ENCODE measurements at regions not wholly inside any gene's neighbourhood (a gene's known extent, or its start where the extent isn't known, plus 50 kb on each side); places are given as distances from the start of the nearest gene placed in this dataset.

- DNase-seq: no peak
Observed at GRCh38 chr2:76314271-76315020, 603.7 kb upstream of the GCFC2 start.

GRCh38 chr2:76312236-76312635 lies 601.5 kb upstream of the GCFC2 start:
- no peak for DNase-seq

DNA sequence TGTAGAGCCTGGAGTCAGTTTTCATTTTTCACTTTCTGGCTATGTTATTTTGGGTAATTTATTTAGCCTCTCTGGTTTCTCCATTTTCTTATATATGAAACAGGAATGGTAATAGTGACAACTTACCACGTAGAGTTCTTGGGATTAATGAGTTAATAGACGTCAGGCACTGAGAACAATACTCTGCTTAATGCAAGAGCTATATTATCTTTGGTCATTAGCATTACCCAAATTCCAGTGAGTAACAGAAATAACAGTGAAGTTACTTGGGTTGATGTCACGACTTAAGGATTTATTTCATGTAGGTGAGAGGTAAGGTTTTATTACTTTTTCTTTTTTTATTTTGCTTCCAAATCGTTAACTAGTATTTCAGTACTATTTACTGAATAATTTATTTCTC lies 601.0 kb upstream of the GCFC2 start:
- DNase-seq: no peak

DNA sequence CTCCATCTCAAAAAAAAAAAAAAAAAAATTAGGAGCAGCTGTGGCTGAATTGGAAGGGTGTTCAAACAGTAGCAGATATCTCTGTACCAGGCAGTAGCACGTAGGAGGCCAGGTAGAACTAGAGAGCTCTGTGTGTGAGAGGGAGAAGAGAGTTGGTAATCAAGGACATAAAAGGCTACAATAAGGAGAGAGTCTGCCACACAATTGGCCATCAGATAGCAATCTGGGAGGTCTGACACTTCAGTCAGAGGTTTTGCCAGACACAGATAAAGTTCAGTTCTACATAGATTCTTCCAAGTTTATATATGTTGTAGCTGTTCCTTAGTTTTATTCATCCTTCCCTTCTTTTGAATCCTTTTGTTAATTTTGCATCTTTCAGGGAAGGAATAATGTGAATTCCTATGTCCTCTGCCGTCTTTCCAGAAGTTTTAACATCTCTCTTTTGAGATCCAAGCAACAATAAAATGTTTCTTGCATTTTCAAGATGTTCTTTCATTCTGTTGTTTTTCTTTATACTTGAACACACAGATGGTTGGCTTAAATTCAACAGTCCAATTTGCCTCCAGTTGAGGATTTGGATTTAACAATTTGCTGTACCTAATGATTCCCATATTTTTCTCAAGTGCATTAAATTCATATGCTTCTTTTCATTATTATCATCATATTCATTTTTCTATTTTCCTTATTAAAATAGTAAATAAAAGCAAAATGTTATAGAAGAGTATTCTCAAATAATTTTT lies 600.3 kb upstream of the GCFC2 start:
- no peak for DNase-seq

DNA sequence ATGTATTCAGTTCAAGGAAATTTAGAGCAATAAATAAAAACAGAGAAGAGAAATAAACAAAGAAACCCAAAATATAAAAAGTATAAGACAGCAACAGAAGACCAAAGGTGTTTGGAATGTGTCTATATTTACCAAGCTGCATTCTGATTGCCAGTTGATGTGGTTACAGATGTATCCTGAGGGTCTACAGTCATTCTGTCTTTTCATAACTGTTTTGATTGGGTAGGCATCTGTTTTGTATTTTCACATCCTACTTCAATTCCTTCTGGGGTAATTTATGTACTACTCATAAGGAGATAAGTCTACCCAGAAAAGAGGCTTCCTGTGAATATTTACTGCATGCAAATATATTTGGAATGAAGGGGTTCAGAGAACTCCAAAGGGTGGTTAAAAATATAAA lies 596.8 kb upstream of the GCFC2 start:
- DNase-seq: no peak

GRCh38 chr2:76298041-76298440 lies 587.3 kb upstream of the GCFC2 start:
- DNase-seq: no peak

DNA sequence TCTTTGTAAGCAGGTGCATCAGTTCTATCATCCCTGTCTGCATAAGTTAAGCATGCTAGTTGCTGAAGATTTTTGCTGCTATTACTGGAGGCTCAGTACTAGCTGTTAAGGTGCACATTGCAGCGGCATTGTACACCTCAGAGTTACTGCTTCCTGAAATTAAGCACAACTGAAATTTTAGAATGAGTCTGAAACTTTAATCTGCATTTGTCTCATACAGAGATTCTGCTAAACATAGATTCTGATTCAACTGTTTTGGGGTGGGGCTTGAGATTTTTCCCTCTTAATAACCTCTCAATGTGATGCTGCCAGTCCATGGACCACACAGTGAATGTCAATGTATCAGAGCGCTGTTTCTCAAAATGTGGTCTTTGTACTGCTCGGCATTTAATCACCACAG lies 585.7 kb upstream of the GCFC2 start:
- no peak for DNase-seq

GRCh38 chr2:76295762-76296161 lies 585.0 kb upstream of the GCFC2 start:
- DNase-seq: no peak

DNA sequence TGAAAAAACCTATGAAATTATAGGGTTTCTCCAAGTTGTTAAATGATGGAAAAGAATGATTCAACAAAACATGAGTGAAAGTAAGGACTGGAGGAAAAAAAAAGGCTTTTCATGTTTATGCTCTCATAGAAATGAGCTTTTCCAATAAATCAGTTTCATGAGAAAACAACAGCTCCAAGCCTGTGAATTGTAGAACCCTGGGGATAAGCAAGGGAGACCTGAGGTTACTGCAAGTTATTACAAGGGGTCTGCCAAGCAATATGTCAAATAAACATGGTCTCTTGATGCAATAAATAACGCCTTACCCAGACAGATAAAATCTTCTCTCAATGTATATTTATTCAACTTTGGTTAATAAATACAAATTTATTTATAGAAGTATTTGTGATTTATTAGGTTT lies 577.9 kb upstream of the GCFC2 start:
- DNase-seq: no peak

DNA sequence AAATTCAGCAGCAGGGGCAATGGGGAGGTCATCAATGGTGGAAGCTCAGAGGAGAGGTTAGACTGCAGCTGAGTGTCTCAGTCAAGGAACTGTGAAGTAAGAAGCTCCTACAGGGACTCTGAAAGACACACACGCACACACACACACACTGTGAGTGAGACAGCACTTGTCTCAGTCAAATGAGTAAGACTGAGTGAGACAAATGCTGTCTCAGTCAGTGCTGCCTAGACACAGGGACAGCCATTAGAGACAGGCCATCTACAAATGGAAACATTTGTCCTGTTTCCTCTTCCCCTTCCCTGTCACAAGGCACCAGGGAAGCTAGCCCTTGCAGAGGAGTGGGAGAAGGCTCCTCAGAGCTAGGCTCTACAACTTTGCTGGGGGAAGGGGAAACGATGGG lies 577.4 kb upstream of the GCFC2 start:
- DNase-seq: no peak

DNA sequence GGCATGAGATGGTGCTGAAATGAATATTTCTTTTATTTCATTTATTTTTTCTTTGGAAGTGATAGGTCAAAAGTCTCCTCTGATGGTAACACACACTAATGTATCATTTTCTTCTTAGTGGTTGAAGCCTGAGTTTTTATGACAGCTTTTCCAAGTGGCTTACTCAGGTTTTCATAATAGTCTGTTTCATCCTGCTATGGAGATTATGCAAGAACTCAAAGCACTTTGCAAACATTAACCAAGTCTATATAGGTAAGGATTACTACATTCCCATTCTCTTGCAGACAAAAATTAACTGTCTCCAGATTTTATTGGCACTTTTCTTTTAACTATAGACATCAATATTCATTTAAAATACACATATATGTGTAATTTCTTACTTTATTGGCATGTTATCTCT lies 572.6 kb upstream of the GCFC2 start:
- DNase-seq: no peak

DNA sequence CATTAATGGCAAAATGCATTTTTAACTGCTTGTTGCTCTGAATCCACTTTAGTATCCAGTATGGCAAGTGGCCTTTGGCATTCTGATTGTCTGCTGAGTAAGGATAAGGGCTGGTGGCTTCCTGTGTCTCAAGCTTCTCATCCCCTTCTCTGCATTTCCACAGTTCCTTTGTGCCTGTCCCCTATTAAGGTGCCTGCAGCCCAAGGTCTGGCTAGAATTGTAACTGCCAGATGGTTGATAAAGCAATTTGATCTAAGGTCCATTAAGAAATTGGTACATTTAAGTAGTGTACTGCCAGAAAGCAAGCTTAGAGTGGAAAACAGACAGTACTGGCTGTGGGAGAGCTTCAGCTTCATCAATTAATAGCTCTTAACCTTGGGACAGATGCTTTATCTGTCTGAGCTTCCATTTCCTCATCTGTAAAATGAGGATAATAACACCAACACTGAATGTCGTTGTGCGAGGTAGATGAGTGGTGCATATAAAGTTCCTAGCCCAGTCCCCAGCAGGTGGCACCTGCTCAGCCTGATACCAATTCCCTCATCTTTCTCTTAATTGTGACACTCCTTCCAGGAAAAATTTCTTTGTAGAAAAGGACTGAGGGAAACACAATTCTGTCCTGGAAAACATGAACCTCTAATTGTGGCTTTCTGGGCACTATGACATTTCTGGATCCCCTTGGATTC lies 570.6 kb upstream of the GCFC2 start:
- DNase-seq: no peak

DNA sequence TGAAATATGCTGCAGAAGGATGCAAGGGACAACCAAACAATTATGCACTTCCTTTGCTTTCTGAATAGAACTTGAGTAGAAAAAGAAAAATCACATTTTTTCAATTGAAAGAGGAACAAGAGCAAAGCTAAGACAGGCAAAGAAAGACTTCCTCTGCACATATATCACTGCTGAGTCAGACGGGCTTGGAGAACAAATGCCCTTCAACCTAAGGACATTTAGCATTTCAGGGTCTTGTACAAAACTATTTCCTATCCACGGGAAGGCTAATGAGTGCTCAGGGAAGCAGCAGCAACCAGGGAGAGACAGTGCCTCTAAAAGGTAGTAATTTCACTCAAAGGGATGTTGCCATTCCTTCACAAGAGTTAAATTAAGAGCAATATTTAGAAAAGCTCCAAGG lies 570.0 kb upstream of the GCFC2 start:
- no peak for DNase-seq

- DNase-seq: no peak
Observed at GRCh38 chr2:76279142-76279541, 568.4 kb upstream of the GCFC2 start.

DNA sequence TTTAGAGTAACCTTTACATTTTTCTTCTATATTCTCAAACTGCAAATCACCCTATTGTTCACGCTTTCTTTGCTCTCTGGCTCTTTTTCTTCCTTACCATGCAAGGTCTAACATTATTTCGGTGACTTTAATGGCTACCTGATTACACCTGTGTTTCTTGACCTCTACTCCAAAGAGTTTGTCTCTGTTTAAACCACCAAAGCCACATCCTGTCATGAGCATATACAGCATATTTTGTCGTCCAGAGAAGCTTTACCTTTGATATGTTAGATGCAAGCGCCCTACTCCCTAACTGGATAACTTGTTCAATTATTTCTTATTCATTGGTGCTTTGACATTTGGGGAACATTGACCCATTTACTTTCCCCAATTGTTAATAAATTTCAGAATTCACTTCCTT lies 565.1 kb upstream of the GCFC2 start:
- DNase-seq: no peak

GRCh38 chr2:76274676-76275075 lies 564.0 kb upstream of the GCFC2 start:
- no peak for DNase-seq

- no peak for DNase-seq
Observed at GRCh38 chr2:76274160-76274559, 563.4 kb upstream of the GCFC2 start.

- no peak for DNase-seq
Observed at GRCh38 chr2:76270096-76270710, 559.5 kb upstream of the GCFC2 start.

DNA sequence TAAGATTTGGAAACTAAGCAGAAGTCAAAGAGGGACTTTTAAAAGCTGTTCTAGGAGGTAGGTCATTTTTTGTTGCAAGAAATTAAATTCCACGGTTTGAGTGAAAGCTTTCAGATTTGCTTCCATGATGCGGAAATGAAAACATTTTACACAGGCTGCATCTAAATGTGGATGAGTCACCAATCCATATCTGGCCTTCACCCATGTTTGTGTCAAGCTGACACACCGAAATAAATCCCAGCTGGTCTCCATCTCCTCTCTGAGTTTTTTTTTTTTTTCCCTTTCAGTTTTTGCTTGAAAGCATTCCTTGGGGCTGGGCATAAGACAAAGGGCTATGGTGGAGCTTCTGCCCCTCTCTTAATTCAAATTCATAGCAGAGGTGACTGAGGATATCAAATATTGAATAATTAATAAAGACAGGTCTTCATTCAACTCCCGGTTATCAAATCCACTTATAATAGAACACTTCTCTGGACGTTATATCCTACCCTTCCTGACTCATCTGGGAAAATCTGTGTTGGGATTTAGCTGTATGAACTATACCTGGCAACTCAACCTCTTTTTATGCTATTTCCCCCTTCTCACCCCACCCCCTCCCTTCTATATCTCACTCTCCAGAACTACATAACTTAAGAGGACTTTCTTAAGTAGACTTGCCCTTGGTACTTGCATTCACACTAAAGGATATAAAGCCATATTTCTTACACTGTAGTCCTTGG lies 558.3 kb upstream of the GCFC2 start:
- no peak for DNase-seq

- no peak for DNase-seq
Observed at GRCh38 chr2:76268484-76268883, 557.8 kb upstream of the GCFC2 start.

- DNase-seq: no peak
Observed at GRCh38 chr2:76257802-76258201, 547.1 kb upstream of the GCFC2 start.

DNA sequence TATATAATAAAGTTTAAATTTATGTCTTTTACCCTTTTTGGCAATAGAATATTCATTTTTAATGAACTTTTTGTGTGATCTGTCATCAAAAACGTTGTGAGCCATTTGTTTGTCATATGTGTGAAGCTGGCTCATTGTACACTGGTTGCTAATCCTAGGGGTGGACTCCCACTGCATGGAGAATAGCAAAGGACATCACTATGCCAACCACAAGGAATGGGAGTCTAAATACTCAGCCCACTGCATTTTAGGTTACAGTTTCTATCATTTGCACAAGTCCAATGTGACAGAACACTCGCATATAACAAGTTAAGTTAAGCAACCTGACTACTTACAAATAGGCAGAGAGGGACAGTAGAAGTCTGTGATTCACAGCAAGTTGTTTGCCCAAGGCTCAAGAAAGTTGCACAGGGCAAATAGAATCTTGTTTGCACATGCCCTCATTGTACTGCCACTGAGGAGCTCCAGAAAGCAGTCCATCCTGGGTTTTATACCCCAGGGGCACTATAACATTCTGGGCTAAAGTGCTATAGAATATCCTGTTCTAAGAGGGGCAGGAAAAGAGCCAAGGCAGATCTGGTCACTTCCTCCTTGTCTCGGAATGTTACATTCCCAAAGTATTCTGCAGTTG lies 545.9 kb upstream of the GCFC2 start:
- DNase-seq: no peak

GRCh38 chr2:76252704-76253103 lies 542.0 kb upstream of the GCFC2 start:
- no peak for DNase-seq
